Lung (tissue), 11 donors: ENCODE measurements at regions not wholly inside any gene's neighbourhood (a gene's known extent, or its start where the extent isn't known, plus 50 kb on each side); places are given as distances from the start of the nearest gene placed in this dataset.
A peak's percentile ranks its signal among the peaks of the same experiment; 100 is the strongest.

ENCODE experiments used
- ATAC-seq: fragments of 200-7000 bp; cut with Tn5 transposase; one replicate; pipeline ENCODE4 v1.9.1; 2020; ENCODE audit warnings: moderate number of reproducible peaks; ENCODE audit not compliant: insufficient read depth, low FRiP score
- DNase-seq, 3 donors: peaks; one replicate each; pipeline ENCODE4 v3.0.0-alpha.2; 2013 to 2017
- H3K27ac ChIP-seq, 2 donors: one replicate each; pipeline ENCODE4 v1.5.1; 2013; ENCODE audit warnings: mild to moderate bottlenecking in 2 of 2, moderate library complexity in 2 of 2, control low read depth in 1 of 2, inconsistent platforms in 1 of 2, low read depth in 1 of 2, low read length in 1 of 2
- H3K27me3 ChIP-seq, 3 donors: one replicate each; pipeline ENCODE4 v1.5.1; 2013; ENCODE audit warnings: low read length in 2 of 3; ENCODE audit not compliant: control insufficient read depth in 3 of 3, insufficient read depth in 3 of 3
- H3K36me3 ChIP-seq, 4 donors: one replicate each; pipeline ENCODE4 v1.5.1; 2013; ENCODE audit warnings: low read length in 4 of 4, mild to moderate bottlenecking in 1 of 4, moderate library complexity in 1 of 4; ENCODE audit not compliant: control insufficient read depth in 4 of 4, insufficient read depth in 4 of 4
- H3K4me1 ChIP-seq, 5 donors: one replicate each; pipeline ENCODE4 v1.5.1; 2013; ENCODE audit warnings: low read length in 5 of 5, mild to moderate bottlenecking in 2 of 5, moderate library complexity in 1 of 5; ENCODE audit not compliant: control insufficient read depth in 5 of 5, insufficient read depth in 5 of 5
- H3K4me3 ChIP-seq: one replicate; pipeline ENCODE4 v1.5.1; 2013; ENCODE audit warnings: mild to moderate bottlenecking, control low read depth, moderate library complexity
- H3K9ac ChIP-seq, 2 donors: one replicate each; pipeline ENCODE4 v1.5.1; 2013; ENCODE audit warnings: low read length in 2 of 2, control low read depth in 1 of 2; ENCODE audit not compliant: insufficient read depth in 1 of 2
- H3K9me3 ChIP-seq, 4 donors: one replicate each; pipeline ENCODE4 v1.5.1; 2013; ENCODE audit warnings: low read length in 3 of 4, mild to moderate bottlenecking in 1 of 4, moderate library complexity in 1 of 4; ENCODE audit not compliant: control insufficient read depth in 4 of 4, insufficient read depth in 3 of 4
- CTCF ChIP-seq: IDR thresholded peaks from 2 replicates; pipeline ENCODE4 v1.5.1; 2012; ENCODE audit warnings: mild to moderate bottlenecking; ENCODE audit errors: control extremely low read depth, extremely low read depth
- WGBS, 2 donors: extraction: QIAGEN DNeasy Blood & Tissue Kit; methylation state at CpG; one replicate each; pipeline ENCODE4 v1.1.7; 2013; 5-methylcytosine and 5-hydroxymethylcytosine counted together
- donor health status: control.
- donor health status: control.
- donor health status: Bipolar disorder and iron deficiency.
- donor health status: healthy.
- donor health status: DM: yes; HTN: yes; CAD: no.

GRCh38 chrX:39910651-39911050 is 187.1 kb downstream of the BCOR start:
- no peak for TF ChIP-seq CTCF
- H3K9ac ChIP-seq = no peak overlapping the region
- no peaks in the 10 kb centered on the region for H3K36me3 ChIP-seq
- DNase-seq (peak; percentile 46 to 67 (median 51)), ATAC-seq (no peak)
- peaks cover 0 to 23% (median 8%) of the 10 kb centered on the region in 5 donors for H3K4me1 ChIP-seq
- peaks cover 0 to 20% (median 0%) of the 10 kb centered on the region in 3 donors for H3K27me3 ChIP-seq
- H3K27ac ChIP-seq = no peak overlapping the region
- WGBS, 2 donors = 87 to 90% methylated on average over 12 to 17 of the region's 17 CpGs
- no peak overlapping the region for H3K4me3 ChIP-seq
- peaks cover 0 to 13% (median 0%) of the 10 kb centered on the region in 4 donors for H3K9me3 ChIP-seq

GRCh38 chrX:39911278-39911897 is 186.4 kb downstream of the BCOR start:
- WGBS, 2 donors = 59 to 85% methylated on average over 14 of the region's 14 CpGs
- H3K27ac ChIP-seq = no peak overlapping the region
- peaks cover 0 to 14% (median 0%) of the 10 kb centered on the region in 3 donors for H3K27me3 ChIP-seq
- no peak for TF ChIP-seq CTCF
- no peak for ATAC-seq
- peaks cover 0 to 16% (median 3%) of the 10 kb centered on the region in 5 donors for H3K4me1 ChIP-seq
- peaks cover 0 to 13% (median 0%) of the 10 kb centered on the region in 4 donors for H3K9me3 ChIP-seq
- H3K9ac ChIP-seq = no peak overlapping the region
- no peak overlapping the region for H3K4me3 ChIP-seq
- H3K36me3 ChIP-seq = no peaks in the 10 kb centered on the region
- DNase-seq = no peak

GRCh38 chrX:39912126-39912525 is 185.6 kb downstream of the BCOR start:
- TF ChIP-seq CTCF = no peak
- no peak for ATAC-seq
- peaks cover 0 to 16% (median 3%) of the 10 kb centered on the region in 5 donors for H3K4me1 ChIP-seq
- peaks cover 0 to 14% (median 0%) of the 10 kb centered on the region in 4 donors for H3K9me3 ChIP-seq
- no peak for DNase-seq
- no peak overlapping the region for H3K27ac ChIP-seq
- H3K4me3 ChIP-seq = no peak overlapping the region
- no peak overlapping the region for H3K9ac ChIP-seq
- H3K27me3 ChIP-seq = peaks cover 0 to 12% (median 0%) of the 10 kb centered on the region in 3 donors
- no peaks in the 10 kb centered on the region for H3K36me3 ChIP-seq
- 88% methylated on average over 7 of the region's 7 CpGs for WGBS, 2 donors
